ENCODE measurements at regions not wholly inside any gene's neighbourhood (a gene's known extent, or its start where the extent isn't known, plus 50 kb on each side); places are given as distances from the start of the nearest gene placed in this dataset.

DNA sequence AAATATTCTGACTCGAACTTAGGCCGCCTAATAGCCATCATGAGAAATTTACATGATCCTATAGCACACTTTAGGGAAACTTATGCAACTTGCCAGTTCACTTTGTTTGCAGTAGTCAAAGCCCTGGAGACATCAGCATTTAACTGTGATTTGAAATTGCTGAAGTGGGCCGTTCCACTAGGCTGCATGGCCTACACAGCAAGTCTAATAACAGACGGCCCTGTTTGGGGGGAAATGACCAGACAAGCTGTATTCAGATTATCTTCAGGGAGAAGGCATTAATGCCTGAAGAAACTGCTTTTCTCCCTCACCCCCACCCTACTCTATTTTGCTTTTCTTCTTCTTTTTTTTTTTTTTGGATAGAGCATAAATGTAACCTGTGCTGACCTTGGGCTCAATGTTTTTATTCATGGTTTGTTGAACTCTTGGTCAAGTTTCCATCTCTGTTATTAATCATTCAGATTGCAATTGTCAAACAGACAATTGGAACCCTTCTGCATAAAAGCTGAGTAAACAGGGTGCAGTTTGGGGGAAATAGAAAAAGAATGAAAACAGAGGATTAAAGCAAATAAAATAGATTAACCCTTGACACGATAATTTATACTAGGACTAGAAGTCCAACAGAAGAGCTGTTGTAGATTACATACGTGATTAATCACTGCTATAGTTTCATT lies 1928.2 kb upstream of the WWC1 start:
- no peak overlapping the region for H3K27ac ChIP-seq
- TF ChIP-seq, protein P1, sequence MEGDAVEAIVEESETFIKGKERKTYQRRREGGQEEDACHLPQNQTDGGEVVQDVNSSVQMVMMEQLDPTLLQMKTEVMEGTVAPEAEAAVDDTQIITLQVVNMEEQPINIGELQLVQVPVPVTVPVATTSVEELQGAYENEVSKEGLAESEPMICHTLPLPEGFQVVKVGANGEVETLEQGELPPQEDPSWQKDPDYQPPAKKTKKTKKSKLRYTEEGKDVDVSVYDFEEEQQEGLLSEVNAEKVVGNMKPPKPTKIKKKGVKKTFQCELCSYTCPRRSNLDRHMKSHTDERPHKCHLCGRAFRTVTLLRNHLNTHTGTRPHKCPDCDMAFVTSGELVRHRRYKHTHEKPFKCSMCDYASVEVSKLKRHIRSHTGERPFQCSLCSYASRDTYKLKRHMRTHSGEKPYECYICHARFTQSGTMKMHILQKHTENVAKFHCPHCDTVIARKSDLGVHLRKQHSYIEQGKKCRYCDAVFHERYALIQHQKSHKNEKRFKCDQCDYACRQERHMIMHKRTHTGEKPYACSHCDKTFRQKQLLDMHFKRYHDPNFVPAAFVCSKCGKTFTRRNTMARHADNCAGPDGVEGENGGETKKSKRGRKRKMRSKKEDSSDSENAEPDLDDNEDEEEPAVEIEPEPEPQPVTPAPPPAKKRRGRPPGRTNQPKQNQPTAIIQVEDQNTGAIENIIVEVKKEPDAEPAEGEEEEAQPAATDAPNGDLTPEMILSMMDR (conservative IDR thresholded peaks at IDR 0.05): no peak

DNA sequence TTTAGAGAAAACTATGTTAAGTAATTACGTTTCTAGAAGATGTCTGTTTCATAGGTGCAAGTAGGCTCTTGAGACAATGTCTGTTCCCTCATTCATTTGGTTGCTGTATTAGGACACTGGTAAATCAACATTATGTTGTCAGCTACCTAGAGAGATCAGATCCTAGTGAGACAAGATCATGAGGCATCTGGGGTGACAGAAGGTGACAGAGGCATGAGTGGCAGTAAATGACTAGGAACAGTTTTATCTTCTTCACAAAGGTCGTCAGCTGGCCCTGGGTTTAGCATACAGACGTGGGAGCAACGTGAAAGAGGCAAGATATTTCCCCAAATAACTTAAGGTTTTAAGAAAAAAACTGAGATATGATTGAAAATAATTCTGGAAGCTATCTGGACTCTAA lies 1926.3 kb upstream of the WWC1 start:
- TF ChIP-seq, protein P1 (conservative IDR thresholded peaks at IDR 0.05): no peak

DNA sequence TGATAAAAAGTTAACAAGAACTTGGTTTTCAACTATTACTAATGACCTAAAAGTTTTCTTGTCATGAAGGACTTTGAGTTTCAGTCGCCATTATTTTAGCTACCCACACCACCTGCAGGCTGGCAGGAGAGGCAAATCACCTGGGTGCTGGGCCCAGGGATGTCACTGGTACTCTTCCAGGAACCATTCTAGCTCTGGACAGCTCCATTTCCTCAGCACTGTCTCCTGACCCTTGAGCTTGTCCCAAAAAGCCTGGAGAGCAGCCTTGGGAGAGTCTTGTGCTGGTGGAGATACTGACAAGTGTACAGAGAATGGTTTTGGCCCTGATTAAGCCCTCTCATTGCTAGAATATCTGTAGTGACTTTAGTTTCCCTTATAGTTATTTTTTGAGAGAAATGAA lies 1924.1 kb upstream of the WWC1 start:
- no peak overlapping the region for H3K27ac ChIP-seq
- TF ChIP-seq, protein P1 (conservative IDR thresholded peaks at IDR 0.05): no peak

More for the DNA sequence above, 1926.3 kb upstream of the WWC1 start:
- H3K27ac ChIP-seq: no peak overlapping the region

DNA sequence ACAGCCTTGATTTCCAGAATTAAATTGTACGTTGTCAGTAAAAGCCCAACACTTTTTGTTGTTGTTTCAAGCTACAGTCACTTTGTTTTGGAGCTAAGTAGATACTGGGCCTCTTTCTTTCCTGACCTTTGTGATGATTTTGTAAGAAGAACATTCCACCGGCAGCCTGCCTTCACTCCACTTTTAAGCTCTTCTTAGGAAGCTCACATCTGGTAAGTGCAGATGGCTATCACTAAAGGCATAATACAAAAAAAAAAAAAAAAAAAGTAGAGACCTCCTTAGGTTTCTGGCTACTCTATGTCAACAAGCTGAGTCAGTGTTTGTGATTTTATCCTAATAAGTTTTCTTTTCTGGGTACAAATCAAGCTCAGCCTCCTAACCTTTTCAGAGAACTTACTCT lies 1922.1 kb upstream of the WWC1 start:
- TF ChIP-seq, protein P1 (conservative IDR thresholded peaks at IDR 0.05): no peak
- no peak overlapping the region for H3K27ac ChIP-seq

DNA sequence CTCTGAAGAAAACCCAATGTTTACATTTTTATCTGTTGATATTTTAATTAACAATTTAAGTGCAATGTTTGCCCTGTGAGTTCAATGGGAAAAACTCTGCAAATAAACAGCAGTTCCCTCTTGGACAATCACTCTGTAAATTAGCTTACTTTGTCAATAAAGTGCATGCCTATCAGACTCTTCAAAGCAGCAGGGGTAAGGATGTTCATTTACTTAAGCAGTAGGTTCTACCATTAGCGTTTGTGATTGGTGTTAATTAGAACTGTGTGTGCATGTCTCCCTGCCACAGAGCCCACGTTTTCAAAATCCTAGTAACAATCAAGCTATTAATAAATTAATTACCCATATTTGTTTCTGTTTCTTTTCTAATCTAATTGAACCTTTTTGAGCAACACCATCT lies 1921.6 kb upstream of the WWC1 start:
- H3K27ac ChIP-seq: no peak overlapping the region
- TF ChIP-seq, protein P1 (conservative IDR thresholded peaks at IDR 0.05): no peak

DNA sequence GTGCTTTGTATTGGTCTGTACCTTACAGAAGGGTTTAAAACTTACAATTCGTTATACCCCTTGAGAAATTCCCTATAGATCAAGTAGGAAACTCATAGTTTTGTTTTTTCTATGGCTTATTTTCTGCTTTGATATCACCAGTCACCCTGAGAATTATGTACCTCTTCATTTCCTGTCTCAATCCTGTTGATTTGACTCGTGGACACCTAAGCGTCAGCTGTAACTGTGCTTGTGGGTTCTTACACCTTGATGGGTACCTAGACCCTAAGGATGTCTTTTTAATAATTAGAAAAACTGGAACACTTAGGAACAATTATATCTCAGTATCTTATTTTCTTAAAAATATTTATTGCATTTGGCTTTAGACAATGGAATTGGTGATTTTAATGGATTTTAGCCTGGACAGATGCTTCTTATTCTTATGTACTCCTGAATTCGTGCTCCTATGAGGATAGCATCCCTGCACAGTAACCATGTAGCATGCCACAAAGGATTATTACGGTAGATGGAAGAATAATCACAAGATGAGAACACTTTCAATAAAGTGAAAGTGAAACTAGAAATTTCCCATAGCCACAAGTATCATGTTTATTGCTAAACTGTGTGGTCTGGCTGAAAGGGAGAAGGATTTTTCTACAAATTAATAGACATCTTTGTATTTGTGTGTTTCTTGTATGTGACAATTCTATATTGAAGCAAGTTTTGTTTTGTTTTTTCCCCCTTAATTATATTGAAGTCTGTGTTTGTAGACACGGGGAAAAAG lies 1920.3 kb upstream of the WWC1 start:
- TF ChIP-seq, protein P1 (conservative IDR thresholded peaks at IDR 0.05): no peak
- H3K27ac ChIP-seq: no peak overlapping the region

DNA sequence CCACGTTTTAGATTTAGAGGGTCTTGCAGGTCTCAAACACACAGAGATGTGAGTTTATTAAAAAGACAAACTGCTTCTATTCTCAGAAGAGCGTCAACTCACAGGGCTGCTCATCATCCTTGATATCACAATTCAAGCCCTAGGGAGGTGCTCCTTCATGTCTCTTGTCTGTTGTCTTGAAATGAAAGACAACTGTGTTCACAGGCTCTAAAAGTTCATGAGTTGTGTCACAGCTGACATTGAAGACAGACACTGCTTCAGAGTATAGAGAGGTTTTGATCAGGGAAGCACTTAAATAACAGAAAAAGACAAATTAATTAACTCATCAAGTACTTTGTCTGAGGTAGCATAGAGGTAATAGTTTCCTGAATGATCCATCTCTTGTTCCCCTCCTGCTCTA lies 1917.6 kb upstream of the WWC1 start:
- TF ChIP-seq, protein P1 (conservative IDR thresholded peaks at IDR 0.05): no peak
- H3K27ac ChIP-seq: no peak overlapping the region
